CD4-positive, alpha-beta T cell treated with Interleukin-10 for 1 hour (primary cell): ENCODE measurements at regions not wholly inside any gene's neighbourhood (a gene's known extent, or its start where the extent isn't known, plus 50 kb on each side); places are given as distances from the start of the nearest gene placed in this dataset.

ENCODE experiments used
- DNase-seq: peaks from one replicate; pipeline ENCODE4 v3.0.0-alpha.2; 2020

DNA sequence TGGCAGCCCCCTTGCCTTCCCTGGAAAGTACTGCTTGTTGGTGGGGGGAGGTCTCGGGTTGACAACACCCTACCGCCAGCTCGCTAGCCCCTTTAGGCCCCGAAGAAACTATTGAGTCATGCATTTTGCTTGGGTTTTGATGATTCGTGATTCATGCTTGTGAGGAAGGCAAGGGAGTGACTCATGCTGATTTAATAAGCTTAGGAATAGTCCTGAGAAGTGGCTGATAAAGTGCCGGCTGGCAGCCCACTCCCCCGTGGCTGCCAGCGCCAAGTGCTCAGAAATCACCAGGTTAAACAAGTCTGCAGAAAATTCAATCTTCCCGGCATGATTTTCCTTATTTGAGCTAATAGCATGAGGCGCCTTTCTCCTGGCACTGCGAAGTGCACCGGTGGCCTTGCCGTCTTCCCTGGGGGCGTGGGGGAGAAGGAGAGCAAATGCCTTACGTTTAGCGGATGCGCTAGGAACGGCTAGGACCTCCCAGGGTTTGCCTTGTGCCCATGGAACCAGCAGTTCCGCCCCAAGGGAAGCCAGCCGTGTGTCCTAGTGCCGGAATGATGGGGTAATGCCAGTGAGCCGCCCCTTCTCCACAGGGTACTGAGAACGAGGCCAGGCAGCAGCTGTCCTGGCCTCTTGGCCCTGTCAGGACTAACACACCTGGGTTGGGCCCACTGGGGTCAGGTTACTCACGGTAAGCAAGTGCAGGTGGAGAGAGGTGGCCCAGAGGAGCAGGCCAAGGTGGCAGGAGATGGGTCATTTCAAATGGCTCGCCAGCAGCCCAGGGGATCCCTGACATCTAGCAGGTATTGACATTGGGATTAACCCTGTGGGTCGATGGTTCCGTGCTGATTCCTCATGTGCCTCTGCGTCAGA lies 151.9 kb downstream of the MACROH2A1 start:
- no peak for DNase-seq

DNA sequence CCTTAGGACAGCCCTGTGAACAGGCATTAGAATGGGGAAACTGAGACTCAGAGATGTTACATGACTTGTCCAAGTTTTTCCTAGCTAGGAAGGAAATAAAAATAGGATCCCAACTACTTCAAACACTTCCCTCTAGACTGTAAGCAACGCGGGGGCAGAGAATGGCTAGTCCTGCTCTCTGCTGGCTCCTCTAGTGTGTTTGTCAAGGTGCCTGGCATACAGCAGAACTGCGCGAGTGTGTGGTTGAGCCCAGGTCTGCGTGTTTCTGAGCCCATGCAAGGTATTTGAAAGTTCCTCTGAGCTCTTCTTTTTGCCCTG lies 152.5 kb downstream of the MACROH2A1 start:
- no peak for DNase-seq

DNA sequence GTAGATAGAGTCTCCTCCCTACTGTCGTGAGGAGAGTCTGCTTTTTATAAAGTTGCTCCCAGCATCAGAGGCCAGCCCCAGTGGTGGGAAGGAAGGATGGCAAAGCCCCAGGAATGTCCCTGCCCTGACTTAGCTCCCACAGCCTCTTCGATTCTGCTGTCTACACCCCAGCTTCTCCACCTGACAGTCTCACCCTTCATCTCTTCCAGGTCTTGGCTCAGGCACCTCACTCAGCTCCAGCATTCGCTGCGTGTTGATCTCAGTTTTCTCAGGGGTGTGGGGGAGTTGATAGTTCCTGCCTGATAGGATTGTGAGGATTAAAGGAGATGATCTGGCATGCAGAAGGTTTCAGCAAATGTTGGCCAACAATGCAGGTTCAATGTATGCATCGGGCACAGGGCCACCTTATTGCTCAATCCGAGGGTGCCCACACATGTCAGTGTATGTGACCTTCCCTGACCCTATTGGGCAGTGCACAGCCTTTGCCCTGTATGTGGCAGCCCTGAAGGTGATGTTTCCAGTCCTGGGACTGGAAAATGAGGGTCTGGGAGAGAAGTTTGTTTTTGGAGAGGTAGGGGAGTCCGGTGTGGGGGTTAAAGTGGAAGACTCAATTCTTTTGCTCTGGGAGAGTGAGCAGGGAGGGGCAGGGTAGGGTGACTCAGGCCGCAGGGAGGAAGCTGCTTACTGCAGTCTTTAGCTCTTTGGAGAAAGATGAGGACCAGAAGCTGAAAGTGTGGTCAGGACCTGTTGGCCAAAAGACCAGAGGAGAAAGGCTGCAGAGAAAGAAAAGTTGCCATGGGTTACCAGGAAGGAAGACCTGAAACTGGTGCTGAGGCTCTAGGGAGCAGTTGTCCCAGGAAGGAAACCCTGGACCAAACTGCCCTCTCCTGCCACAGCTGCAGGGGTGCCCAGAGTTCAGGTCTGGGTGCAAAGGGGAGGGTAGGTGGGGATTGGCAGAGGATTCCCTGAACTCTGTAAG lies 153.2 kb downstream of the MACROH2A1 start:
- no peak for DNase-seq

DNA sequence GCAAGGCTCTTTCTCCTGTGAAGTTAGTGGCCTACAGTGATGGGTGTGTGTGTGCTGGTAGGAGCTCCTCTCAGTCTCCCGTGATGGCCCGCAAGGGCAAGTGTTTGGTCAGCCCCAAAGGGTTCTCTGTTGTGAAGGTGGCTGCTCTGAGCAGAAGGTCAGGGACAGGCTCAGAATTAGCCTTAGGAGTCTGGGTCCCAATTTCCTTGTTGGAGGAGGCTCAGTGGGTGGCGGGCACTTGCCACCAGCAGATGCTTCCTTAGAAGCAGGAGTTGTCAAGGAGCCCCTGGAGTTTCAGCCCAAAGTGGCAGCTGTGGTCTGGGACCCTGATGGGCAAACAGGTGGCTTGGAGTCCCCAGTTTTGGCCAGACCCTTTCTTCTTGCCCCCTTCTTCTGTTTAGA lies 154.4 kb downstream of the MACROH2A1 start:
- no peak for DNase-seq

DNA sequence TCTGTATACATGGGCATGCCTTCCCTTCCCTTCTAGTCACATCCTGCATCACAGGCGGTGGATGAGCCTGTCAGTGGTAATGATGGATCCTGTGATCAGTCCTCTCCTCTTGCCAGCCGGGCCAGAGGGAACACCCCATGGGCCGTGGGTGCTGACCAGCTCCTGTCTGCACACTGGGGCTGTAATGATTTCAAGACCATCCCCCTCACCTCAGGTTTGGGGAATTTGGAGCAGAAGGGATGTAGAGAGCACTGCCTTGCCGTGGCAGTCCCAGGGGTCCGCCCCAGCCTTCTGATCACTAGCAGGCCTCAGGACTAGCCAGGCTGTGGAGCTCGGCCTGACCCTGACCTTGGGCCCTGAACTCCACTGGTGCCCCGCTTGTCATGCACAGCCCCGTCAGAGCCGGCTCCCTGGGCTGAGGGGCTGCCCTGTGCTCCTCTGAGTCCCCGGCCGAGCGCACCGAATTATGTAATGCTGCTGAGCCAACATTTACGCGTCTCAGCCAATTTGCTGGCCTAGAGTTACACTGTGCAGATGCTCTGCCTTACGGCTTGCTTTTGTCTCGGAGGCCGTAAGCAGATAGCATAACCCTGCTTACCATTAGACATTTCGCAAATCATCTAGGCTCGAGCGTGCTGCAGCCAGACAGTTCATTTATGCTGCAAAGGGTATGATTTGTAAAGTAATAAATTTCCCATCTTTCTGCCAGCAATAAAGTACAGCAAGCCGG lies 155.3 kb downstream of the MACROH2A1 start:
- DNase-seq: no peak

DNA sequence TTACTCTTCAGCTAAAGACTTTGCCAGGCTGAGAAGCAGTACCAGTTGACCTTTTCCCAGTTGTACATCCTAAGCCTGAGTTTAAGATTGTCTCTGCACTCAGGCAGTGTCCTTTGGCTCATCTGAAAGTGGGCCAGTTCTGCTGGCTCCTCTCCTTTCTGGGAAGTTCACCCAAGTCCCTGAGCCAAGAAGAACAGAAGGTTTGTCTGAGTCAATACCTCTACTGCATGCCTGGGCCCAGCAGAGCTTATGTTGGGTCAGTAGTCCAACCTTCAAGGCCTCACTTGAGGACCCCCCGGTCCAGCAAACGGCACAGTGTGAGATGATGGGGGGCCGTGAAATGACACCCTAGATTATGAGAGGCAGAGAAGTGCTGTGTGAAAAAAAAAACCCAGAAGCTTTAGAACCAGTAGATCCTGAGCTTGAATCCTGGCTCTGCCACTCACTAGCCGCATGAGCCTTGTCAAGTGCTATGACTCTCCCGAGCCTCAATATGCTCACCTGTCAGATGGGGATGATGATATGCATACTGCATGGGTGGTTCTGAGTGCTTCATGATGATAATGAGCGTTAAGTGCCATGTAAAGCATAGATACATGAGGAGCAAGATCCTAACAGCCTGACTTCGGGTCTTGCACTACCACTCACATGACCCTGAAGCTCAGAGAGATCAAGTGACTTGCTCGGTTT lies 156.0 kb downstream of the MACROH2A1 start:
- no peak for DNase-seq

DNA sequence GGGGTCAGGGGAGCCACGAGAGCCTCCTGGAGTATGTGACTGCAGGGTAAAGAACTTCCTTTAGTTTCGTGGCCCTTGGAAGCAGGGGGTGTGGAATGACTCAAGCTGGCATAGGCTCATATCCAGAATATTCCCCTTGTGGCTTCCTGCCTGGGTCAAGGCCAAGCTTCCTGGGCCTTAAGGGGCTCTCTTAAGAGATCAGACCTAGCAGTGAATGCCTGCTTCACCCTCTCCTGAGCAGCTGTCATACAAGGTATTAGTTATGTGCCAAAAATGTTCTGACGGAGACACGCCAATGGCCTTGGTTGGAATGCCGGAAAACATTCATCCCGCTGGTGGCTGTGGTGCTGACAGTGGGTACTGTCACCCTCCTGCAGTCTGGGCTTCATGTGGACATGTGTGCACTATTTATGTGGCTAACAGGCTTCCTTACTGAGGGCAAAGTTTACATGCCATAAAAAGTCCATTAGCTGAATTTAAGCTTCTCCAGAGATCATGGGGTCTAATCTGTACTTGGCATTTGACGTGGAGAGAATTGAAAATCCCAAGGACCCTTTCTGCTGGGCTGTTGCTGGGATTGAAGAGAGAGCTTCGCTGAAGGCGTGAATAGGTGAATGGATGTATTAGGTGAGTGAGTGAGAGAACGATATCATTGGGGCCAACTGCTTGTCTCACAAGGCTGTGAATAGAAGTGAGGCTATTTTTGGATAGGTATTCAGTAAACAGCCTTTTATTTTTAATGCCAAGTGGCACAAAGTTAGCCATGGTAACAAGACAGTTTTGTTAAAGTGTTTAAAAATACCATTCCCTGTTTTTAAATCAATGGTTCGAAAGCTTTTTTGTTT lies 156.8 kb downstream of the MACROH2A1 start:
- DNase-seq: no peak

DNA sequence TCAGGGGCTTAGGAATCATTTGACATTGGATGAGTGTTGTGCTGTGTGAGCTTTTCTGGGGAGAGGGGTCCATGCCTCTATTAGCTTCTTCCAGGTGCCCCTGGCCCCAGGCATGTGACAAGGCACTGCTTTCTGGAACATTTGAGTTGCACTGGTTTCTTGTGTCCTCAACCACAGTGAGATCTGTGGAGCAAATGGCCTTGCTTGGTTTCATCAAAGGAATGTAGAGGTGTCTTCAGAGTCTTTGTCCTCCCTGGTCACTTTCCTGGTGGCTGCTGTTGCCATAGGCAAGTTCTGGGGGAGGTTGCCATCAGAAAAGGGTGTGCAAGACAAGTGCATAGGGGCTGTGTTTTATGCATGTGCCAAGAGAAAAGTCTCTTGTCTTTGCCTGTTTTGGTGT lies 157.5 kb downstream of the MACROH2A1 start:
- DNase-seq: no peak

DNA sequence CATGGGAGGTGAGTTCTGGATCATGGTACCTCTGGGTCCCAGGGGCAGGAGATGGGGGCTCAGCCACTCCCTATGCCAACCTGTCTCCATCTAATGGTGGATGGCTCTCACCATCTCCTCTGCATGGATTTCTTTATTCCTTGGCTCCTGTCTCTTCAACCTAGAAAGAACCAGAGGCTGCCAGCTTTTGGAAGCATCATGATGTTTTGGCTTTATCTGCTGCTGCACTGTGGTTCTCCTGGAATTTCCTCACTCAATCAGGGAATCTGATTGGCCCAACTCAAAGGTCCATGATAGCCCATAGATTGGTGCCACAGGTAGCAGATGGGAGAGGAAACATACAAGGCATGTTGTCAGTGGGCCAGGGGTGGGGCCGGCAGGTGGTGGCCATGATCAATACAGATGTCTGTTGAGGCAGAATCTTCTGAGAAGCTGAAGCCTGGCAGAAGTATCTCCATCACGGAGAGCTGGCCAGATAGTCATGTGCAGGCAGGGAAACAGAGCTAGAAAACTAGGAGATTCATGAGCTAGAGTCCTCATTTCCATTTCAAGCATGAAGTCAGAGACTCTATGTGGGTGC lies 158.2 kb downstream of the MACROH2A1 start:
- no peak for DNase-seq

DNA sequence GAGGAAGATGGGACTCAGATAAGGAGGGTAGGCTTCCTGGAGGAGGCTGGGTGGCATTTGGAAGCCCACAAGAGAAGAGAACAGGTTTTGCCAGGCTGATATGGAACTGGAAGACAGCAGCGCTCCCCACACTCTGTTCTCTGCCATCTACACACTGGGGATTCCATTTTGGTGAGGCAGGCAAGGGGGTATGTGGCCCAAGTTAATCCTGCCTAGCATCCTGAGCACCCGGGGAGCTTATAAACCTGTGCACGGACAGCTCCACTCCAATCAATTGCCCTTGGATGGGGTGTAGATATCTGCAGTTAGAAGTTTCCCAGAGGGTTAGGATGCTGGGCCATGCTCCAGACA lies 158.8 kb downstream of the MACROH2A1 start:
- DNase-seq: no peak

DNA sequence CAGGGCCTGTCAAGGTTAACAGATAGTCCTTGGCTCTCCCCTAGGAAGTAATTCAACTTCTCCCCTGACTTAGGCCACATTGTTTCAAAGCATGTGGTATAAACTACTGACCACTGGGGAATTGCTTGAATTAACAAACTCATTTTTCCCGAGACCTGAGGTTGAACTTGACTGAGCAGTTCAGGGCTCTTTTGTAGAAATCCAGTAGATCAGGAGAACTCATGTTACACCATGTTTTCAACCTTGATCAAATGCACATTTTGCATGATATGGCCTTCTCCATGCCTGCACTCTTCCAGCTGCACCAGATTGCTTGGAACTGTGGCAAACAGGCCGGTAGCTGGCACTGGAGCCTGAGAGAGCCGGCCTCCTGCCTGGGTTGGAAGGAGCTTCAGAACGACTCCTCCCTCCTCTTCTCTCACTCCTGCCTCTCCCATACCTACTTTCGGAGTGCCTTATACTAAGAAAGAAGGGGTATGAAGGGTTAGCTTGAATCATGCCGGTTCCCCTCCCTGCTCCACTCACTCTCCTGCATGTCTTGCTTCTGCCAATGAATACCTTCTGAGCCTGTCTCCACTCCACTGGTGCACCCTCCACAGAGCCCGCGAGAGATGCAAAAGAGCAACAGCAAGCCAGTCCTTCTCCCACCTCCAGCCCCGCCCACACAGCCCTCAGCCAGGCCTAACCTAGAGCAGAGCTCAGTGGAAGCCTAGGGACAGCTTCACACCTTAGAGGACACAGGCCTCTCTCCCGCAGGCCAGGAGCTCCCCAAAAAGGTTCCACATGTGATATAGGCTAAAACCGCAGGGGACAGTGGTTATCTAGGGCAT lies 159.4 kb downstream of the MACROH2A1 start:
- no peak for DNase-seq

DNA sequence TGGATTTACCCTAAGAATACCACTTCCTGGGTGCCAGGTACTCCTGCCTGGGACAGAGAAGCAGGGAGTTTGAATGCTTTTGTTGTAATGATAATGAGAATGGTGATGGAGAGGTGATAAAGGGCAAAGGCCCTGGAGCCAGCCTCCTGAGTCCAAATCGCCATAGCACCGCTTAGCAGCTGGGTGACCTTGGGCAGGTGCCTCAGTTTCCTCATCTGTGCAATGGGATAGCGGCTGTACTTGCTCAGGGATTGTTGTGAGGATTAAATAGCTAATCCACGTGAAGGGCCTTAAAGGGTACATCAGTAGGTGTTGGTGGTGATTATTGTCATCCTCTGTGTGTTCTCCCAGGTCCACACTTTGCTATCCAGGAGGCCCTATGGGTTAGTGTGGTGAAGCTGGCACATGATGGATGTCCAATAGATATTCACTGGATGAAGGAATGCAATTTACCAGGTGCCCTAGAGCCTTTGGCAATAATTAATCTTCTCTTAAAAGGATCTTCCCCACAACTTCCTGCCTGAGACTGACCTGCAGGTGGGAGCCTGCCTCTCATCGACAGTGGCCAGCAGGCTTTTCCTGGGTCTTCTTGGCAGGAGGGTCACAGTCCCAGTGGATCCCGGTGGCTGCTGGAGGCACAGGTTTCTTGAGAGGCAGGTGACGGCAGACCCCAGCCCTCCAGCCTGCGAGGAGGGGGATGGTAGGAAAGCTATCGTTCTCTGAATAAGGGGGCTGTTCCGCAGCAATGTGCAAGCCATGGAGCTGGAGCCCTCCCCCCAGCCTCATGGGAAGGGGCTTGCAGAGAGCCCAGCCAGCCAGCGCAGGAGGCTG lies 160.2 kb downstream of the MACROH2A1 start:
- DNase-seq: no peak

DNA sequence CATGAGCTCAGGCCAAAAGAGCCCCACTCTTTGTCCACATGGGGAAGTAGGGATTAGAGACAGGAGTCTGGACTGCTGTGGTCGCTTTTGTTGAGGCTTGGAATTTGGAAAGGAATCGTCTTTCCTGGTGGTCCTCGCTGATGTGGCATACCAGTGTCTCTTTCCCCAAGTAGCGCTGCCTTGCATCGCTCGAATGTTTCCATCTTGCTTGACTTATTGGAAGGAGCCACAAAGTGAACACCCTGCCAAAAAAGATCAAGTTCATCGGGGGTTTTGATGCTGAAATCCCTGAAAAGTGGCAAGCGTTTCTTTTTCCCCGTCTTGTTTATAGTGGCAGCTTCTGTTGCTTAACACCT lies 161.3 kb downstream of the MACROH2A1 start:
- no peak for DNase-seq

DNA sequence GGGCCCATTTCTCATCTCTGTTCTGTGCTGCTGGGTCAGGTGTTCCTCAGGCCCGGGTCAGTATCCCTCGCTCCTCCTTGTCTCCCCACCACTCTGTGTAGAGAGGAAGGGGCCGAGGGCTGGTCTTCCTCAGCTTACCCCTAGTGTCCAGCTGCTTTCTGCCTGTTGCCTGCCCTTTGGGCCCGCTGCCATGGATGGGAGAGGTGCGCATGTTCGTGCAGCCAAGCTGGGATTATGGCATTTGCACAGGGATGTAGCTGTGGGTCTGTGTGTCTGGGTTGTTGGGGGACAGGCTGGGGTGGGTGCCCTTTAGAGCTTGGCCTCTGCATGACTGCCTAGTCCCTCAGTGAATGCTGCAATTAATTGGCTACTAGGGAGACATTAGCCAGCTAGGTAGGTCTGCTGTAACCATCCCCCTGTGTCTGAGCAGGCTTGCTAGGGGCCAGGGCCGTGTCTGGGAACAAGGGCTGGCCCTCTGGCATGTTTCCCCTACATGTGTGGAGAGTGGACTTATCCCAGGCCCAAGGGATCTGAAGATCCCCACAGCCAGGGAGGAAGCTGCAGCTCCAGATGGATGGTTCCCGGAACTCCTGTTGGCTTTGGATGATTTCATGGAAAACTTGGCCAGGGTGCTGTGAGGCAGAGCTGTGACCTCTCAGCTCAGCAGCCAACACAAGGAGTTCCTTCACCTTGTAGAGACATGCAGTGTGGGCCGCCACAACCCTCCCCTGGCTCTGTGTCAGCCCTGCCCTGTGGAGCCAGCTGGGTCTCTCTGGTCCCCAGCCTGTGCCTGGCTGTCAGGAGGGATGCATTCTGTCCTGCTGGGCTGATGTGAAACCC lies 161.9 kb downstream of the MACROH2A1 start:
- DNase-seq: no peak

DNA sequence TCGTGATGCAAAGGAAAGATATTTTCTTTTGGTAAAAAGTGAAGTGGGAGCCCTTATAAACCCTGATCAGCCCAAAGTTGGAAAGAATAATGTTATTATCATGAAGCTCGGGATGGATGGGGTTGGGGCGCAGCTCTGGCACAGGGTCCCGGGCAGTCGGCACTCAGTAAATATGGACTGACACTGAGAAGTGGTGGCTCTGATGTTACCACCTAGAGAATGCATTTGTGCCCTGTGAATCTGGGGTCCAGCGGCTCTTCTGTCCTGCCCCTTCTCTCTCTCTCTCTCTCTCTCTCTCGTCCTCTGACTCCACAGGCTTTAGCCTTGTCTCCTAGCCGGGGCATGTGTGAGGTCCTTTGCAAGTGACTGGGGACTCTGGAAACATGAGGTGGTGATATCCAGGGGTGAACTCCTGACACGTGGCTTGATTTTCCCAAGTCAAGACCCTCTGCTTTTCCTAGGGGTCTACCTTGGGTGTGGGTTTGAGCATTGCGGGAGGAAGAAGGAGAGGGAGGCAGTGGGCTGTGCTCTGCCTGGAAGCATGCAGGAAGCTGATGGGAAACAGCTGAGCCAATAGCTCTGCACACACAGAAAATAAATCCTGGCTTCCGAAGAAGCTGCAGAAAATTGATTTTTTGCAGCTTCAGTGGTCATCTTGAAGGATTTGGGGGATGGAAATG lies 162.7 kb downstream of the MACROH2A1 start:
- no peak for DNase-seq

DNA sequence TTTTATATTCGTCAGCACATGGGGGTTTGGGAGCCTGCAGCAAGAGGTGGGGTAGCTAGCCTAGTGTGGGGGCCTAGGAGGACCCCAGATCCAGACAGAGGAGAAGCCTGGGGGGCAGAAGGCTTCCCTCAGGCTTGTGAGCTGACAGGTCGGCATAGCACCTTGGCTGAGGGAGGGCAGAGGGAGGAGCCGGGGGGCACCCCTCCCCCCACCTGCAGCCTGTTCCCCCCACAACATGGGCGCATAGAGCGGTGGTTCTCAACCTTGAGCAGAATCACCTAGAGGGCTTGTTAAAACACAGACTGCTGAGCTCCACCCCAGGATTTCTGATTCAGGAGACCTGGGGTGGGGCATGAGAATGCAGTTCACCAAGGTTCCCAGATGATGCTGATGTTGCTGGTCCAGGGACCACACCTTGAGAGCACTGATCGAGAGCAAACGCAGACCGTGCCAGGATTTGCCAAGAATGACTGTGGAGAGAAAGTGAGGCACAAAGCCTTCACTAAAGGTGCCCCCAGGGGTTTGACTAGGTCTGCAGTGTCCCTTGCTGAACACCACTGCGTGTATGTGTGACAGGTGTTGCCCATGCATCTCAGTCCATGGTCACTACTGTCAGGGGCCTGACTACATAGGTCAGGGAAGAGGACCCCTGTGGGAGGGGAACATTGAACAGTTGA lies 163.3 kb downstream of the MACROH2A1 start:
- no peak for DNase-seq

DNA sequence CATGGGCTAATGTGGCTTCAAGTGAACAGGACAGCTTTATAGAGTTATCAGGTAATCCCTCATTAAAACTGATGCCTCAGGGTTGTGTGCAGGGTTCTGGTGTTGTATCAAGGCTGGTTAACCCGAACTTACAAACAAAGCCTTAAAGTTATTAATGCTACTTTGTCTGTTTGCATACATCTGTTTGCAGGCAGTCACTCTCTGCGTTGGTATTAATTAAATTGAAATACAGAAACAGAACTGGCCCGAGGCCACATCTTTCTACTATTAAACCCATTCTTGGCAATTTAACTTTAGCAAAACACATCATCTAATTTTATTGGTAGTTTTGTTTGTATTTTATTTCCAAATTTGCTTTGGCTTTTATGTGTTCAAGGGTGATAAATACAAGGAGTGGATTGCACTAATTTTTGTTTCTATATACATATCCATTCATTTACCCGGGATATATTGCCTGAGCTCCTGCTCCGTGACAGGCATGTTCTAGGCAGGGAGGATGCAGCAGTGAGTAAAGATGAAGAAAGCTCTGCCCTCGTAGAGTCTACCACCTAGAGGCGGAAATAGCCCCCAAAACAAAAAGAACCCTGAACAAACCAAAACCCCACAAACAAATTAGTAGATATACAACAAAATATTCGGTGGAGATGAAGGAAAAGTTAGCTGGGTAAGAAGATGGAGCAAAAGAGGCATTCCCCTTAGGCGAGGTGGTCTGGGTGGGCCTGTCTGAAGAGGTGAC lies 164.2 kb downstream of the MACROH2A1 start:
- DNase-seq: no peak
